GM19467 (cell line): ENCODE measurements at regions not wholly inside any gene's neighbourhood (a gene's known extent, or its start where the extent isn't known, plus 50 kb on each side); places are given as distances from the start of the nearest gene placed in this dataset.

Experiments used
- ATAC-seq: cut with Tn5 transposase; IDR thresholded peaks from one replicate; pipeline ENCODE4 v1.9.1; 2021; ENCODE audit warnings: mild to moderate bottlenecking, moderate library complexity; ENCODE audit not compliant: unreplicated experiment

GRCh38 chr4:100811046-100811445, 293.2 kb upstream of the EMCN start:
- ATAC-seq: no peak

GRCh38 chr4:100809506-100809905, 291.7 kb upstream of the EMCN start:
- no peak for ATAC-seq

- ATAC-seq: no peak
Measured at GRCh38 chr4:100806988-100807387, 289.2 kb upstream of the EMCN start.

- no peak for ATAC-seq
Measured at GRCh38 chr4:100805538-100805937, 287.7 kb upstream of the EMCN start.

- no peak for ATAC-seq
Measured at GRCh38 chr4:100804576-100805360, 286.9 kb upstream of the EMCN start.

- ATAC-seq: no peak
Measured at GRCh38 chr4:100803751-100804150, 285.9 kb upstream of the EMCN start.

GRCh38 chr4:100799761-100800539, 282.1 kb upstream of the EMCN start:
- no peak for ATAC-seq

GRCh38 chr4:100797791-100798190, 280.0 kb upstream of the EMCN start:
- no peak for ATAC-seq

GRCh38 chr4:100797356-100797755, 279.5 kb upstream of the EMCN start:
- no peak for ATAC-seq

- ATAC-seq: no peak
Measured at GRCh38 chr4:100796332-100796731, 278.5 kb upstream of the EMCN start.

- no peak for ATAC-seq
Measured at GRCh38 chr4:100795581-100795980, 277.8 kb upstream of the EMCN start.

GRCh38 chr4:100790836-100791615, 273.2 kb upstream of the EMCN start:
- ATAC-seq: no peak

GRCh38 chr4:100789991-100790390, 272.2 kb upstream of the EMCN start:
- no peak for ATAC-seq

GRCh38 chr4:100786481-100786880, 268.7 kb upstream of the EMCN start:
- ATAC-seq: no peak

GRCh38 chr4:100782356-100782755, 264.5 kb upstream of the EMCN start:
- no peak for ATAC-seq

- ATAC-seq: no peak
Measured at GRCh38 chr4:100781435-100781834, 263.6 kb upstream of the EMCN start.

- no peak for ATAC-seq
Measured at GRCh38 chr4:100780126-100780525, 262.3 kb upstream of the EMCN start.

GRCh38 chr4:100778431-100778830, 260.6 kb upstream of the EMCN start:
- no peak for ATAC-seq

- ATAC-seq: no peak
Measured at GRCh38 chr4:100762738-100763137, 244.9 kb upstream of the EMCN start.

GRCh38 chr4:100754751-100755150, 236.9 kb upstream of the EMCN start:
- no peak for ATAC-seq

- no peak for ATAC-seq
Measured at GRCh38 chr4:100746141-100746739, 228.4 kb upstream of the EMCN start.
